ENCODE measurements at regions not wholly inside any gene's neighbourhood (a gene's known extent, or its start where the extent isn't known, plus 50 kb on each side); places are given as distances from the start of the nearest gene placed in this dataset.
"Not testable (repeated sequence)": the region's sequence is repeated elsewhere in the genome, so short reads cannot be mapped to it uniquely, and the experiment has no call there.

- Mint-ChIP-seq H3K27me3 (ENCODE audit: low read depth) (no peaks in the 10 kb centered on the region), H3K4me1 (ENCODE audit: low read depth) (no peaks in the 10 kb centered on the region), H3K27ac (no peak overlapping the region), H3K9me3 (peaks cover 14% of the 10 kb centered on the region), H3K4me3 (no peak overlapping the region), H3K36me3 (ENCODE audit: low read depth) (no peaks in the 10 kb centered on the region)
- CTCF ChIA-PET, result no interaction called here
- intact Hi-C loops (cut with micrococcal nuclease), result no loop called here
- DNase-seq, result no peak
Observed at GRCh38 chr4:31768756-31769155, 1048.6 kb downstream of the PCDH7 start.

GRCh38 chr4:31783311-31783710, 1063.1 kb downstream of the PCDH7 start:
- H3K27me3 Mint-ChIP-seq (ENCODE audit: low read depth), result no peaks in the 10 kb centered on the region

GRCh38 chr4:31784558-31784957, 1064.4 kb downstream of the PCDH7 start:
- Mint-ChIP-seq H3K36me3 (ENCODE audit: low read depth) (no peaks in the 10 kb centered on the region), H3K9me3 (no peaks in the 10 kb centered on the region), H3K27me3 (ENCODE audit: low read depth) (no peaks in the 10 kb centered on the region), H3K4me3 (no peak overlapping the region), H3K4me1 (ENCODE audit: low read depth) (no peaks in the 10 kb centered on the region), H3K27ac (no peak overlapping the region)
- intact Hi-C loops (cut with micrococcal nuclease), result no loop called here
- DNase-seq, result no peak
- CTCF ChIA-PET, result no interaction called here

More at GRCh38 chr4:31783311-31783710, 1063.1 kb downstream of the PCDH7 start:
- H3K36me3 Mint-ChIP-seq (ENCODE audit: low read depth), result no peaks in the 10 kb centered on the region
- DNase-seq, result no peak
- H3K27ac Mint-ChIP-seq, result no peak overlapping the region
- intact Hi-C loops (cut with micrococcal nuclease), result no loop called here
- H3K4me3 Mint-ChIP-seq, result no peak overlapping the region
- CTCF ChIA-PET, result no interaction called here
- H3K9me3 Mint-ChIP-seq, result no peaks in the 10 kb centered on the region
- H3K4me1 Mint-ChIP-seq (ENCODE audit: low read depth), result no peaks in the 10 kb centered on the region

DNA sequence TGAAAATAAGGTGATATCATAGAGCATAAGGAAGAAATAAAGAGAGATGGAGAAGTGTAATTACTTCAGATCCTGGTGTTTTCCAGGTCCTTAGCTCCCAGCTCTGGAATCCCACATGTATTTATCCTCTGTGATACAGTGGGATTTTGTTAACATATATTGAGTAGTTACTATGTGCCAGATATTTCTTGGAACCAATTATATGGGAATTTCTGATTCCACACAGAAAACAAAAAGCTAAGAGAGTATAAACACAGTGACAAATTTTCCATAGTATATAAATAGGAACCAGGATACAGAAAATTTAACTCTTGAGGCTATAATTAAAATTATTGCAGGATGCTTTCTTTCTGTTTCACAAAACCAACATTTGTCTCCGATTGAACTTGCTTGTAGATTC, 1067.5 kb downstream of the PCDH7 start:
- intact Hi-C loops (cut with micrococcal nuclease), result no loop called here
- no peak for DNase-seq
- H3K27me3 Mint-ChIP-seq (ENCODE audit: low read depth), result no peaks in the 10 kb centered on the region
- CTCF ChIA-PET, result interaction anchor here (0.5 kb wide), 1 partner anchor 59 kb away, joined by 3 read pairs; no protein-coding TSS in a partner anchor
- no peaks in the 10 kb centered on the region for H3K36me3 Mint-ChIP-seq (ENCODE audit: low read depth)
- no peaks in the 10 kb centered on the region for H3K4me1 Mint-ChIP-seq (ENCODE audit: low read depth)
- no peak overlapping the region for H3K4me3 Mint-ChIP-seq
- H3K27ac Mint-ChIP-seq, result no peak overlapping the region
- peaks cover 2% of the 10 kb centered on the region for H3K9me3 Mint-ChIP-seq

- intact Hi-C loops (cut with micrococcal nuclease), result no loop called here
- H3K4me1 Mint-ChIP-seq (ENCODE audit: low read depth), result no peaks in the 10 kb centered on the region
- no peaks in the 10 kb centered on the region for H3K27me3 Mint-ChIP-seq (ENCODE audit: low read depth)
- H3K9me3 Mint-ChIP-seq, result peaks cover 2% of the 10 kb centered on the region
- H3K27ac Mint-ChIP-seq, result no peak overlapping the region
- CTCF ChIA-PET, result no interaction called here
- no peaks in the 10 kb centered on the region for H3K36me3 Mint-ChIP-seq (ENCODE audit: low read depth)
- H3K4me3 Mint-ChIP-seq, result no peak overlapping the region
- no peak for DNase-seq
Observed at GRCh38 chr4:31788676-31789075, 1068.5 kb downstream of the PCDH7 start.

DNA sequence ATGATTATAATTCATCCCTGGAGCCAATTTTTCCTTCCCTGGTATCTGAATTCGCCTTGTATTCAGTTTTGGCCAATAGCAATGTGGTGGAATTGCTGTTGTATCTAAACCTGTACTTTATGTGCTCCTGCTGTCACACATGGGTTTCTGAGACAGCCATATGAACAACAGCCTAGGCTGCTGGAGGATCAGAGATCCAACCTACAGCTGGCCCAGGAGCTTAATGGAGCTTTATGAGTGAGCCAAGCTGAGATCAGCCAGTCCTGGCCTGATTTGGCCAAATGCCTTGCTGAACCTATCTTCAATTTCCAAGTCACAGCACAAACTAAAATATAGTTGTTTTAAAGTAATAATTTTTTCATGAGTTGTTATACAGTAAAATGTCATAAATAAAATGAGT, 1071.5 kb downstream of the PCDH7 start:
- Mint-ChIP-seq H3K4me1 (ENCODE audit: low read depth) (no peaks in the 10 kb centered on the region), H3K4me3 (no peak overlapping the region), H3K27me3 (ENCODE audit: low read depth) (no peaks in the 10 kb centered on the region), H3K27ac (no peak overlapping the region), H3K9me3 (peaks cover 7% of the 10 kb centered on the region), H3K36me3 (ENCODE audit: low read depth) (no peaks in the 10 kb centered on the region)
- CTCF ChIA-PET, result no interaction called here
- intact Hi-C loops (cut with micrococcal nuclease), result no loop called here
- DNase-seq, result no peak

DNA sequence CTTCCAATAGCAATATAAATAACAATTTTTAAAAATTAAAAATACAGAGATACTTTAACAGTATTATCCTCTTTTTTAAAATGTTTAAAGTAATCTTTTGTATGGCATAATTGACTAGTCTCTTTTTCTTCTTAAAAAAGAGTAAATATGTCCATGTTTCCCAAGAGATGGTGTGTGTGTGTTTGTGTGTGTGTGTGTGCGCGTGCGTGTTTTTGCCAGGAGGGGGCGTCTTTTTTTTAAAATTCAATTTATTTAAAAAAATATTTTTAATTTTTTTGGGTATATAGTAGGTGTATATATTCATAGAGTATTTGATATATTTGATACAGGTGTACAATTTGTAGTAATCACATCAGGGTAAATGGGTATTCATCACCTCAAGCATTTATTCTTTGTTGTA, 1073.7 kb downstream of the PCDH7 start:
- H3K9me3 Mint-ChIP-seq, result peaks cover 9% of the 10 kb centered on the region
- H3K27me3 Mint-ChIP-seq (ENCODE audit: low read depth), result no peaks in the 10 kb centered on the region
- H3K27ac Mint-ChIP-seq, result no peak overlapping the region
- no peak for DNase-seq
- no peaks in the 10 kb centered on the region for H3K36me3 Mint-ChIP-seq (ENCODE audit: low read depth)
- no peak overlapping the region for H3K4me3 Mint-ChIP-seq
- CTCF ChIA-PET, result no interaction called here
- H3K4me1 Mint-ChIP-seq (ENCODE audit: low read depth), result no peaks in the 10 kb centered on the region
- intact Hi-C loops (cut with micrococcal nuclease), result no loop called here

GRCh38 chr4:31797052-31797451, 1076.9 kb downstream of the PCDH7 start:
- H3K4me1 Mint-ChIP-seq (ENCODE audit: low read depth), result not testable (repeated sequence)

DNA sequence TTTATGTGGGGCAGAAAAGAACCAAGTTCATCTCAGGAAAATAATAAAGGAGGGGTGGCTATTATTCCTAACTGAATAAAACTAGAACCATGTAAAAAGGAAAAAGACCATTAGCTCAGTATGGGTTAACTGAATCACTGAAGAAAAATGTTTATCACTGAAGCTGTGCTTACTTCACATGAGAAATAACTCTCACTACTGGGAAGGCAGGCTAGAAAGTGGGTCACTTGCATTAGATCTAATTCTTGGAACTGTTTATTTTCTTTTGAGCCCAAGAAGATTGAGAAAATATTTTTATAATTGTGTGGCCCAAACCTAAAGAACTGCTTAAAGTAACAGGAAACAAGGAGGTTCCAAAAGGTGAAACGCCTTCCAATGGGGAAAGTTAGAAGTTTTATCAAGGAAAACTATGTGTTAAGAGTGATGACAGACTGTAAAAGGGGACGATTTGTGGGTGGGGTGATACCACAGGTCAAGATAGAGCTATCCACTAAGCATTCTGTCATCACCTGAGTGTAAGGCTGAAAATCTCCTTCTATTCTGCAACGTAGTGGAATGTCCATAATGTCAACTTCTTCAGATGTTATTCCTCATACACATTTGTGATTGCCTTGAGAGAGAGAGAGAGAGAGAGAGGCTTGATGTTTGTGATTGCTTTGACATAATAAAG, 1083.5 kb downstream of the PCDH7 start:
- Mint-ChIP-seq H3K4me1 (ENCODE audit: low read depth) (no peaks in the 10 kb centered on the region), H3K4me3 (no peak overlapping the region), H3K27ac (no peak overlapping the region), H3K9me3 (peaks cover 3% of the 10 kb centered on the region), H3K36me3 (ENCODE audit: low read depth) (no peaks in the 10 kb centered on the region), H3K27me3 (ENCODE audit: low read depth) (no peaks in the 10 kb centered on the region)
- CTCF ChIA-PET, result no interaction called here
- no peak for DNase-seq
- intact Hi-C loops (cut with micrococcal nuclease), result no loop called here

More at GRCh38 chr4:31797052-31797451, 1076.9 kb downstream of the PCDH7 start:
- peaks cover 10% of the 10 kb centered on the region for H3K9me3 Mint-ChIP-seq
- H3K4me3 Mint-ChIP-seq; H3K27ac Mint-ChIP-seq; intact Hi-C loops (cut with micrococcal nuclease); DNase-seq; H3K36me3 Mint-ChIP-seq (ENCODE audit: low read depth); H3K27me3 Mint-ChIP-seq (ENCODE audit: low read depth); CTCF ChIA-PET: not testable (repeated sequence)

GRCh38 chr4:31807036-31807435, 1086.9 kb downstream of the PCDH7 start:
- CTCF ChIA-PET, result interaction anchor here (1.1 kb wide), 1 partner anchor 43 kb away, joined by 3 read pairs; no protein-coding TSS in a partner anchor
- intact Hi-C loops (cut with micrococcal nuclease), result no loop called here
- no peaks in the 10 kb centered on the region for H3K9me3 Mint-ChIP-seq
- H3K4me3 Mint-ChIP-seq, result no peak overlapping the region
- no peaks in the 10 kb centered on the region for H3K36me3 Mint-ChIP-seq (ENCODE audit: low read depth)
- no peaks in the 10 kb centered on the region for H3K4me1 Mint-ChIP-seq (ENCODE audit: low read depth)
- H3K27me3 Mint-ChIP-seq (ENCODE audit: low read depth), result no peaks in the 10 kb centered on the region
- H3K27ac Mint-ChIP-seq, result no peak overlapping the region
- DNase-seq, result no peak

- Mint-ChIP-seq H3K4me1 (ENCODE audit: low read depth) (no peaks in the 10 kb centered on the region), H3K4me3 (no peak overlapping the region), H3K27ac (no peak overlapping the region), H3K27me3 (ENCODE audit: low read depth) (no peaks in the 10 kb centered on the region), H3K9me3 (peaks cover 8% of the 10 kb centered on the region), H3K36me3 (ENCODE audit: low read depth) (no peaks in the 10 kb centered on the region)
- DNase-seq, result no peak
- CTCF ChIA-PET, result no interaction called here
- intact Hi-C loops (cut with micrococcal nuclease), result no loop called here
Observed at GRCh38 chr4:31844350-31844749, 1124.2 kb downstream of the PCDH7 start.

DNA sequence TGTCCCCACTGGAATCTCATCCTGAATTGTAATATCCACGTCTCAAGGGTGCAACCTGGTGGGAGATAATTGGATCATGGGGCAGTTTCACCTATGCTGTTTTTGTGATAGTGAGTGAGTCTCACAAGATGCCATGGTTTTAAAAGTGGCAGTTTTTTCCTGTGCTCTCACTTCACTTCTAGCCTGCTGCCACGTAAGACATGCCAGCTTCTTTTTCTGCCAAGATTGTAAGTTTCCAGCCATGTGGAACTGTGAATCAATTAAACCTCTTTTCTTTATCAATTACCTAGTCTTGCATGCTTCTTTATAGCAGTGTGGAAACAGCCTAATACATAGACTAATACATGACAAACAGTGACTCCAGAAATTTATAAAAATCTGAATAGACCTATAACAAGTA, 1131.8 kb downstream of the PCDH7 start:
- intact Hi-C loops (cut with micrococcal nuclease), result no loop called here
- H3K4me3 Mint-ChIP-seq, result no peak overlapping the region
- H3K27me3 Mint-ChIP-seq (ENCODE audit: low read depth), result no peaks in the 10 kb centered on the region
- peaks cover 5% of the 10 kb centered on the region for H3K9me3 Mint-ChIP-seq
- no peak overlapping the region for H3K27ac Mint-ChIP-seq
- no peaks in the 10 kb centered on the region for H3K4me1 Mint-ChIP-seq (ENCODE audit: low read depth)
- CTCF ChIA-PET, result no interaction called here
- H3K36me3 Mint-ChIP-seq (ENCODE audit: low read depth), result no peaks in the 10 kb centered on the region
- DNase-seq, result no peak

GRCh38 chr4:31877429-31877828, 1157.3 kb downstream of the PCDH7 start:
- CTCF ChIA-PET, result no interaction called here
- intact Hi-C loops (cut with micrococcal nuclease), result no loop called here
- Mint-ChIP-seq H3K36me3 (ENCODE audit: low read depth) (no peaks in the 10 kb centered on the region), H3K27me3 (ENCODE audit: low read depth) (no peaks in the 10 kb centered on the region), H3K27ac (no peak overlapping the region), H3K9me3 (peaks cover 4% of the 10 kb centered on the region), H3K4me1 (ENCODE audit: low read depth) (no peaks in the 10 kb centered on the region), H3K4me3 (no peak overlapping the region)
- no peak for DNase-seq
